GM21619 (cell line): ENCODE measurements at regions not wholly inside any gene's neighbourhood (a gene's known extent, or its start where the extent isn't known, plus 50 kb on each side); places are given as distances from the start of the nearest gene placed in this dataset.

ENCODE experiments used
- ATAC-seq: cut with Tn5 transposase; IDR thresholded peaks from one replicate; pipeline ENCODE4 v1.9.1; 2021; ENCODE audit not compliant: unreplicated experiment

DNA sequence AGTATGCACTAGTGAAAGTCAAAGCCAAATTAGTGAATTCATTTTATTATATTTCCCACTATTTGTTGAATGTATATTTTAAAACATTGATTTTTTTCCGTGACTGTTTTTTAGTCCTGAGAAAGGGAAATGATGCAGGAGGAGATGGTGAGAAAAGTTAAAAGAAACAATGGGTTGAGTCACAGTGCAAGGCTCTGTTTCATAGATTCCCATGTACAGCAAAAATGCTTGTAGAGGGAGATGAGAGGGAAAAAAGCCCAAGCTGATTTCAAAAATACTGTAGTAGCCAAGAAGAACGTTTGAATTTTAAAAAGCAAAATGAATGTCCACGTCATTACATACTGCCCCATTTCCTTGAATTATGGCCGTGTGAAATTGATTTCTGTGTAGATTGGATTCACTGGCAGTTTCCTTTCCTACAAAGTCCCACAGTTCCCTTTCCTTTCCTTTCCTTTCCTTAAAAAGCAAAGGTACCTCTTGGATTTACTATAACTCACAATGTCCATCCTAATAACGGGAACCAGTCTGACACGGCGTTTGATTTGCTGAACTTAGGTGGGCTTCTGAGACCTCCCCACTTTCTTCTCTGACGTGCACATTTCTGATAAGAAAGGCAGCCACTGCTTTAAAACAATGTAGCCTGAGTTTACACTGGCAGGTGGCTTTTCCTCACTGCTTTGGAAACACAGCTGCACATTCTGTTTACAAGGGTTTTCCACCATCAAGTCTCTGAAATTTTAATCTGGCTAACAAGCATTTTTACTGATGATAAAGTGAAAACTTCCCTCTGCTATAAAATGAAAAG lies 63.7 kb downstream of the SPCS3 start:
- no peak for ATAC-seq

DNA sequence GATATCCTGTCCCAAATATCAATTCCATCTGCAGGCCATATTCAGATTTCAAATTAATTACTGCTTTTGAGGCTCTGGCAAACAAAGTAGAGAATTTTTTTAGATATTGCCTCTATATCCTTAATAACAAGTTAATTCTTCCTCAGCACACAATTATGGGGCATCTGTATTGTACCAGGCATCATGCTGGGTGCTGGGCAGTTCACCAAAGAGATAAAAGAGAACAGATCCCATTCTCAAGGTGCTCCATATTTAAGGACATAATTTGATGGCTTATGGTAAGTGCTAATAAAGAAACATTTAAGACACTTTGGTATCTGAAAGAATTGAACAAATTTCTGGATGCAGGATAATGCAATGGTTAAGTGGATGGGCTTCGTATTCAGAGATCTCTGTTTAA lies 65.8 kb downstream of the SPCS3 start:
- no peak for ATAC-seq

DNA sequence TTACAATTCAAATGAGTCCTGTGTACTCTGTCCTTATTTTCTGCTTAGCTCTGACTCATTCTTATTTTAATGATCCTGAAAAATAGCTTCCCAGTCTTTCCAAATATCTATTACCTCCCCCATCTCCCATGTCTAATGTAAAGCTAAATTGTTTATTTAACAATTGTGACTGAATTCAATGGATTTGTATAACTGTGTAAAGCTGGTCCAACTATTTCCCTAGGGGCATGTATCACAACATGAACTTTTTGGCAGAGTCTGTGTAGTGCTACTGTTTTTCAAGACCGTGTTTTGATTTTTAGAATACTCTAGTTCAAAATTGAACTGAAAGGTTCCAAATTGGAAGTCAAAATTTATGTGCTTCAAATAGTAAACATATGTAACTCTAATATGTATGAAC lies 67.8 kb downstream of the SPCS3 start:
- no peak for ATAC-seq

DNA sequence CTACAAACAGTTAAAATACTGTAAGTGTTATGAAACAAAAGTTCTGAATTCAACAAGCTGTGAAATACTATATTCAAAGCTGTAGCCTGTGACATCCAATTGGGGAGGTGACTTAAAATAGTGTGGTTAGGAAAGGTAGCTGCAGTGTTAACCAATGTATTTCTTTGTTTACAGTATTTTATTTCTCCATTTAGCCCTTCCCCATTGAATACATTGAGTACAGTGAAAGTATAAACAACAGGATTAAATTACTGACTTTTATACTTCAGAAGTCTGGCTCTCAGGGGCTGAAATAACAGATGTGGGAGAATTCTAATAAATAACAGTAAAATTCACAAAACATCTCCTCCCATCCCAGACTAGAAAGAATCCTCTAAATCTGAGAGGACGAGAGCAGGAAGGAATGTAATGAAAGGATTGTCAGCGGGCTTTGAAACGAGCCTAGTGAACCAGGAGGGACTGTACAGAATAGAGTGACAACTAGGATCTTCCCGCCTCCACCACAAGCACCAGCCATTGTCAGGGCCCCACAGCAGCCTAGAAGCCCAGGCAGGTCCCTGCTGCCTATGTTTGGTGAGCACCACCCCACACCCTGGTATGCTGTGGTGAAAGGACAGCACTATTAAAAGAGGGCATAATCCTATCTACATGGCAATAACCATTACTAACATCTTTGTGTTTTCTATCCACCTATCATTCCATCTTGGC lies 73.7 kb downstream of the SPCS3 start:
- ATAC-seq = no peak

DNA sequence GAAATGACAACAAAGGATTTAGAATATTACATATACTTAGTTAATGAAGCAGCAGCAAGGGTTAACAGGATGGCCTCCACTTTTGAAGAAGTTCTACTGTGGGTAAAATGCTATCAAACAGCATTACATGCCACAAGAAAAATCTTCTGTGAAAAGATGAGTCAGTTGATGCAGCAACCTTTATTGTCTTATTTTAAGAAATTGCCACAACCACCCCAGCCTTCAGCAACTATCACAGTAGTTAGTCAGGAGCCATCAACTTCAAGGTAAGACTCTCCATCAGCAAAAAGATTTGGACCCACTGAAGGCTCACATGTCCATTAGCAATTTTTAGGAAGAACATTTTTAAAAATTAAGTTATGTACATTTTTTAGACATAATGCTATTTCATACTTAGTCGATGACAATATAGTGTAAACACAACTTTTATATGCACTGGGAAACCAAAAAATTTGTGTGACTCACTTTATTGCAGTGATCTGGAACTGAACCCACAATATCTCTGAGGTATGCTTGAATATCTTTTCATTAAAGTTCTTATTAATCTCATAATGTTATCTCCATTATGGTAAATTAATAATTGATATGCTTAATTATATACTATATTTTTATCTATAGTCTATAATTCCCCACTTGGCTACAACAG lies 81.2 kb downstream of the SPCS3 start:
- no peak for ATAC-seq

- no peak for ATAC-seq
These were observed 84.9 kb downstream of the SPCS3 start for GRCh38 chr4:176404621-176405020.

- ATAC-seq = no peak
These were observed 86.5 kb downstream of the SPCS3 start for GRCh38 chr4:176406297-176406696.

DNA sequence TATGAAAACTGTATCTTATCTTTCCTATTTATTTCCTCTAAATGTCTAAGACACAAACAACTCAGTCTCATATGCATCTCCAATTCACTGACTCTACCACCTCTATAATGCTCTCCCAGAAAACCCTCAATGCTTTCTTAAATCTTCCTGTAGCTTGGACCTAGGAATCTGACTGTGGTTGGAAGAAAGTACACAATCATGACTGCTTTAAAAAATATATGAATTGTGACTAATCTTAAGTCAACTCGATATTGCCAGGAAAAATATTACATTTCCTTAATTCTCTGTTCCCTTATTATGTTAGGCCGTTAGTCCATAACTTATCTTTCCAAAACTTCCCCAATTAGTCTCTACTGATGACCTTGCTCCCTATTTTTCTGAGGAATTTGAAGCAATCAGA lies 87.0 kb downstream of the SPCS3 start:
- no peak for ATAC-seq

DNA sequence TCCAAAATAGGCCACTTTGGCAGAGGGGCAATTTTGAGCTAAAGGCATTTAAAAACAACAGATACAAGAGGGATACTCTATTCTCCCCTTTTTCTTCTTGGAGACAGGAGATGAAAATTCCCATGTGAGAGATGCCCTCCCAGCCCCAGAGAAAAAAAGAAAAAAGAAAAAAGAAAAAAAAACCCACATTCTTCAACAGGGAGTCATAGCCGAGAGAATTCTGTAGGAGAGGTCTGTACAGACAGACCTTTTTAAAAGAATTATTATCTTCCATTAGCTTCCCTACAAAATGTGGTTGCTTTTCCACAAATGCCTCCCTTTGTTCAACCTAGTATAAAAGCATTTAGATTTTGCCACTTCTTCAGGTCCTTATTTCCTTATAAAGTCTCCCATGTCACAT lies 89.9 kb downstream of the SPCS3 start:
- no peak for ATAC-seq

DNA sequence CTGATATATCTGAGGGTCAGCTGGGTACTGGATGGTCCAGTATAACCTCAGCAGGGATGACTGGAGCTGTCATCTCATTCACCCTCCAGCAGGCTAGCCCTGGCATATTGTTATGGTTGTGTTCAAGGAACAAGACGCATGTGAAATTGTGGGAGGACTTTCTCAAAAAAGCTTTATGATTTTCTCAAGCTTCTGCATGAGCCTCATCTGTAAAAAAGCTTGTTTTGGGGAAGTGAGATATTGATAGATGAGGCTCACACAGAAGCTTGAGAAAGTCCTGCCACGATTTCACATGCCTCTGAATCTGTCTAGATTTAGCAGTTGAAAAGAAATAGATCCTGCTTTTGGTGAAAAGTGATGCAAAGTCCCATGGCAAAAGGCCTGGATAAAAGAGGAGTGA lies 93.4 kb downstream of the SPCS3 start:
- ATAC-seq = no peak

GRCh38 chr4:176422001-176422400 lies 102.2 kb downstream of the SPCS3 start:
- ATAC-seq = no peak

- ATAC-seq = no peak
These were observed 102.7 kb downstream of the SPCS3 start for GRCh38 chr4:176422511-176422910.

DNA sequence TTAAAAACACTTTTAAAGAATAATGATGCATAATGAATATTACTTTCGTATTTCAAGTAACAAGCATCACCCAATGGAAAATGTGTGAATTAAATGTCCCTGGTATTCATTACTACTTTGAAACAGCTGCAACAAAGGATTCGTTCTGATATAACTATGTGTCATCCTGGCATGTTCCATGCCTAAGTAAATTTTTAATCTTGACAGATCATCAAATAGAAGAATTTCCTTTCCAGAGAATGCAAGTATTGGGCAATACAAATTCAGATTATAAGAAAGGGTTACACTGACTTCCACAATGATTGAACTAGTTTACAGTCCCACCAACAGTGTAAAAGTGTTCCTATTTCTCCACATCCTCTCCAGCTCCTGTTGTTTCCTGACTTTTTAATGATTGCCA lies 105.3 kb downstream of the SPCS3 start:
- ATAC-seq = no peak

DNA sequence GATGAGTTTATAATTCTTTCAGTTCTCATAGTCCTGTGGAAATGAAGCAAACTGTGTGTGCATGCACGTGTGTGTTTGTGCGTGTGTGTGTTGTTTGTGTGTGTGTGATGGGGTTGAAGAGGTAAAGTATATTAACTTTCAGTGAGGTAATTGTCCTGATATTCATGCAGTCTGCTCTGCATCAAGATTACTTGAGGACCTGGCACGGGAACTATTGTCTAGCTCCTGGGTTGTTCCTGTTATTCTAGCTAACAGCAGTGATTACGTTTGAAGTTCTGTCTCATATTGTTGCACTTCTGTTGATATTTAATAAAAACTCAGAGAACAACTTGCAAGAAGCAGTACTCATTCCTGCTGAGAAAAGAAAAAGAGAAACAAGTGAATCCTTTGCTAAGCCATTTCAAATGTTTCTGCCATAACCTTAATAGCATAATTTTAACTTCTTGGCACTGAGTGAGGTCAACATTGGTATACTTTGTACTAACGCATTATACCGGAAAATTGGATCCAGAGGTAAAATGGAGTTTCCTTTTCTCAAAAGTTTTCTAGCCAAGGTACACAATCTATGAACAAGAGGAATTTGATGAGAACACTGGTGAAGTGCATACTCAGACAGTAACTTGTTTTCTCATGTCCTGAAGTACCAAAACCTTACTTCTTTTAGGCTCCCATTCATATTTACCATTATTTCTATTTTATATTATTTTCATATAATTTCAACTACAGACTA lies 113.2 kb downstream of the SPCS3 start:
- no peak for ATAC-seq

DNA sequence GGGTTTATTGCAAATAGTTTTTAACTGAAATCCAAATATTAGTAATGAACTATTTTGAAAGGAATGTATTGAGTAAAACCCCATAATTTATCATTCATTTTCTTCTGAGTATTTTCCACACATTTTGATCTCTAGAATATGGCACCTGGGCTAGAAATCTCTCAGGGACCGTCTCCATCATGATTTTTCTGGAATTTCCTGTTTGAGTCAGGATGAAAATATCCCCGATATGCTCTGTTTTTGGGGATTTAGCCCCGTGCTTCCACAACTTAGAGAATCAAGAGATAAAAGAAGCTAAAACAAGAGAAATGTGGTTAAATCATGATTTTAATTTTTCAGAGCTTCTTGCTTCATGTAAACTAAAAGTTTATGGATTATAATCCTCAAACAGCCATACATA lies 114.2 kb downstream of the SPCS3 start:
- no peak for ATAC-seq

- ATAC-seq = no peak
These were observed 116.1 kb downstream of the SPCS3 start for GRCh38 chr4:176435901-176436292.

GRCh38 chr4:176436293-176436973 lies 116.7 kb downstream of the SPCS3 start:
- no peak for ATAC-seq

GRCh38 chr4:176437756-176438155 lies 118.0 kb downstream of the SPCS3 start:
- ATAC-seq = no peak

- no peak for ATAC-seq
These were observed 118.6 kb downstream of the SPCS3 start for GRCh38 chr4:176438401-176438800.

DNA sequence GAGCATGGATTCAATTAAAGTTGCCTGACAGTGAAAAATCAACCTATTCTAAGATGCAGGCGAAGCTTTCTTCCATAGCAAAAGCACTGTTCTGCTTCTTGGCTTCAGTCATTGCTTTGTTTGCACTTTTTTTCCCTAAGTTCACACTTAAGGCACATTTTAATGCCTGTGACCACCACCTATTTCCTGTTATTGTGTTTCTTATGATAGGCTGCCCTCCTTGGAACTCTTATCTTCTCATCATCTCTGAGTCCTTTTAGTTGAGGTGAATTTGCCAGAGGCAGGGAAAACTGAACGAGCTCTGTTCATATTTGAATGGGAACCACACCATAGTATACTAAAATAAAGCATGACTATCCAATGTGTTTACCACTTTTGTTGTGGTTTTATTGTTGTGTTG lies 119.8 kb downstream of the SPCS3 start:
- no peak for ATAC-seq

DNA sequence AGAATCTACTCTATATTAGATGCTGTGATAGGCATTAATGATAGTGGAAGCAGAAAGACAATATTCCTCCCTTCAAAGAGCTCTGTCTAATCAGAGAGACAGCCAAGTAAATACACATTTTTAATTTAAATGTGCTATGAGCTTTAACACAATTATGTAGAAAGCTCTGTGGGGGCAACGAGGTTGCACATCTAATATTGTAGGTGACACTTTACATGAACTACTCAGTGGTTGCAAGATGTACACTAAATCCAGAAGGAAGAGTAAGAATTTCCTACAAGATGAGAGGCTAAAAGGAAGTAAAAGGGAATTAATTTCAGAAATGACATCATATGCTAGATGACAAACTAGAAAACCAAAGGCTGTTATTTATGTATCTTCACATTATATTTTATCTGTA lies 120.9 kb downstream of the SPCS3 start:
- ATAC-seq = no peak
